Heart right ventricle (tissue), 16 donors: ENCODE measurements at regions not wholly inside any gene's neighbourhood (a gene's known extent, or its start where the extent isn't known, plus 50 kb on each side); places are given as distances from the start of the nearest gene placed in this dataset.
"Not testable (repeated sequence)": the region's sequence is repeated elsewhere in the genome, so short reads cannot be mapped to it uniquely, and the experiment has no call there.

ENCODE experiments used
- ATAC-seq, 8 donors: fragments of 200-7000 bp; cut with Tn5 transposase; one replicate each; pipeline ENCODE4 v1.9.1; 2020; ENCODE audit warnings: mild to moderate bottlenecking in 8 of 8, moderate library complexity in 8 of 8, moderate number of reproducible peaks in 1 of 8
- DNase-seq, 2 donors: peaks; one replicate each; pipeline ENCODE4 v3.0.0-alpha.2; 2020
- H3K27ac ChIP-seq, 10 donors: fragments of 200-600 bp; sonication (generic) in 2 of 10; one replicate each; pipeline versions ENCODE4 v1.5.0 to v1.8.0; 2020 to 2022; ENCODE audit warnings: mild to moderate bottlenecking in 3 of 10
- H3K27me3 ChIP-seq, 7 donors: fragments of 200-600 bp; one replicate each; pipeline ENCODE4 v1.8.0; 2021 to 2022; ENCODE audit warnings: mild to moderate bottlenecking in 2 of 7
- H3K36me3 ChIP-seq, 9 donors: fragments of 200-600 bp; sonication (generic) in 1 of 9; one replicate each; pipeline versions ENCODE4 v1.5.0 to v1.8.0; 2020 to 2022; ENCODE audit warnings: mild to moderate bottlenecking in 2 of 9
- H3K4me1 ChIP-seq, 9 donors: fragments of 200-600 bp; sonication (generic) in 1 of 9; one replicate each; pipeline versions ENCODE4 v1.5.0 to v1.8.0; 2020 to 2022; ENCODE audit warnings: mild to moderate bottlenecking in 4 of 9
- H3K4me3 ChIP-seq, 10 donors: fragments of 200-600 bp; sonication (generic) in 2 of 10; one replicate each; pipeline versions ENCODE4 v1.5.0 to v1.8.0; 2020 to 2022; ENCODE audit warnings: mild to moderate bottlenecking in 7 of 10, moderate library complexity in 2 of 10
- H3K9me3 ChIP-seq, 11 donors: fragments of 200-600 bp in 10 of 11; sonication (generic) in 2 of 11; one replicate each; pipeline versions ENCODE4 v1.5.0 to v1.8.0; 2013 to 2022; ENCODE audit warnings: mild to moderate bottlenecking in 2 of 11, control low read depth in 1 of 11, moderate library complexity in 1 of 11
- CTCF ChIP-seq, 9 donors: fragments of 200-600 bp; sonication (generic) in 2 of 9; IDR thresholded peaks; one replicate each; pipeline versions ENCODE4 v1.5.0 to v1.8.0; 2021 to 2022; ENCODE audit warnings: antibody characterized with exemption in 9 of 9, mild to moderate bottlenecking in 5 of 9, moderate library complexity in 1 of 9
- WGBS, 2 donors: extraction: QIAGEN DNeasy Blood & Tissue Kit; methylation state at CpG; one replicate each; pipeline ENCODE4 v1.1.7; 2013; ENCODE audit warnings: inconsistent platforms in 1 of 2; 5-methylcytosine and 5-hydroxymethylcytosine counted together
- intact Hi-C, 10 donors: fragments of 100-400 bp; cut with DNase I; formaldehyde crosslinking; loops; one replicate each; pipeline versions ENCODE4 v1.11.1 to v1.14.2; 2022
- donor health status: Arrhythmogenic right ventricular cardiomyopathy.
- donor health status: ischemic (EF 13 %, LVEDD 7.1; RV severe dilation, severe dysfunction).
- donor health status: healthy with polysubstance abuse.
- donor health status: DM: no; HTN: yes; CAD: no.
- donor health status: DM: no; HTN: no; CAD: no.
- donor health status: ischemic (EF 25% LVEDD 6.9; RV normal size, moderate dysfunction).
- donor health status: ischemic (EF 25% LVEDD 5.7; RV mildly dilated, moderate dysfunction).
- donor health status: healthy.
- donor health status: DM: yes; HTN: yes; CAD: no.
- donor health status: Ischemic cardiomyopathy.
- donor health status: ischemic (EF 35%, LVEDD 5.7; RV mildly dilated, moderate dysfunction).
- donor health status: nonischemic (EF 11% LVEDD 7.7; RV severe dilation, severe dysfunction).
- donor health status: DM: yes; HTN: yes; CAD: no.
- donor health status: PGD.
- donor health status: ischemic (EF 29% LVEDD 5.4; RV normal size, mild dysfunction).
- donor health status: nonischemic (EF 23%, LVEDD 6.1; RV moderate dilation, normal function).

- TF ChIP-seq CTCF (IDR thresholded peaks at IDR 0.05), result no peak
- no peak overlapping the region for H3K4me3 ChIP-seq
- H3K9me3 ChIP-seq, result peaks cover 0 to 8% (median 0%) of the 10 kb centered on the region in 11 donors
- no peaks in the 10 kb centered on the region for H3K4me1 ChIP-seq
- H3K27me3 ChIP-seq, result peaks cover 0 to 24% (median 4%) of the 10 kb centered on the region in 7 donors
- intact Hi-C loops, result no loop called here
- 76 to 80% methylated on average over 19 of the region's 19 CpGs for WGBS, 2 donors
- no peak overlapping the region for H3K27ac ChIP-seq
- no peak for ATAC-seq
- no peaks in the 10 kb centered on the region for H3K36me3 ChIP-seq
- DNase-seq, result no peak
Observed at GRCh38 chr2:242064364-242065250, 195.1 kb downstream of the RTP5 start.

- TF ChIP-seq CTCF (IDR thresholded peaks at IDR 0.05), result no peak
- WGBS, 2 donors, result 78 to 80% methylated on average over 11 of the region's 11 CpGs
- Histone ChIP-seq H3K27me3 (peaks cover 0 to 24% (median 4%) of the 10 kb centered on the region in 7 donors), H3K4me3 (no peak overlapping the region), H3K27ac (no peak overlapping the region), H3K4me1 (peaks cover 0 to 3% (median 0%) of the 10 kb centered on the region in 9 donors), H3K36me3 (no peaks in the 10 kb centered on the region), H3K9me3 (peaks cover 0 to 3% (median 0%) of the 10 kb centered on the region in 11 donors)
- intact Hi-C loops, result no loop called here
- DNase-seq (no peak), ATAC-seq (no peak)
Observed at GRCh38 chr2:242065426-242065825, 195.9 kb downstream of the RTP5 start.

DNA sequence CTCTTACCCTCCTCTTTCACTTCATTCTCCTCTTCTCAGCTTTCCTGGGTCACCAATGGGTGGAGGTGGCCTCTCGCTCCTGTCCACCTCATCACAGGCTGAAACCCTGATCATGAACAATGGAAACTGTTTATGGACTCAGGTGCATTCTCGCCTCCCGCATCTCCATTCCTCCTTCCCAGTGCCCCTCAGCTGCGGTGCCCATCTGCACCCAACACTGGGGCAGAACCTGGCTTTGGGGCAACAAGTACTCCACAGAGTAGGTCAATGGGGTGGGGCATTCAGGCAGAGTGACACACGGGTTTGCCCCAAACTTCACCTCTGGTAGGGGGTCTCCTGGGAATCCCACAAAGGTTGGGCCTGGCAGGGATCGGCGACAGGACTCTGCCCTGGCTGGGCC lies 199.5 kb downstream of the RTP5 start:
- Histone ChIP-seq H3K4me3 (no peak overlapping the region), H3K4me1 (peaks cover 0 to 4% (median 0%) of the 10 kb centered on the region in 9 donors), H3K36me3 (no peaks in the 10 kb centered on the region), H3K27me3 (peaks cover 0 to 34% (median 4%) of the 10 kb centered on the region in 7 donors), H3K27ac (no peak overlapping the region), H3K9me3 (no peaks in the 10 kb centered on the region)
- DNase-seq, result no peak
- ATAC-seq, result peak in 2 of 8 donors; percentile 13 to 18
- intact Hi-C loops, result no loop called here
- TF ChIP-seq CTCF (IDR thresholded peaks at IDR 0.05), result no peak
- WGBS, 2 donors, result 84 to 87% methylated on average over 7 of the region's 7 CpGs

DNA sequence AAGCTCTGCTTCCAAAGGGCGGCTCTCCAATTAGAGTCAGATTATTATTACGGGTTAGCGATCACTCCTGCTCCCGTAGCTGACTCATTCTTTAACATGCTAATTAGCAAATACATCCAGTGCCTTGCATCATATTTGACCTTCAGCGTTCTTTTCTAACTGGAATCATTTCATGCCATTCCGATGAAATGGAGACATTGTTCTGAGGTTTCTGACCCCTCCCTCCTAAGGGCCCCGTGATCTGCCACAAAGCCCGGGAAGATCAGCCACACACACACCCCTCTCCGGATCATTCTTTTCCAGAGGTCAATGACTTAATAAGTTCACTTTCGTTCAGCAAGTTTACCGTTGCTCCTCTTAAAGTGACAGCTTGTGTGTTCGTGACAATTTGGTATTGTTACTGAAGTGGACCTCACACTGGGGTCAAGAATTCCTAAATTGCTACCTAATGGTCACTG lies 200.4 kb downstream of the RTP5 start:
- DNase-seq, H3K4me1 ChIP-seq, intact Hi-C loops, H3K9me3 ChIP-seq, H3K27ac ChIP-seq, H3K4me3 ChIP-seq, H3K36me3 ChIP-seq: not testable (repeated sequence)
- WGBS, 2 donors, result 48 to 56% methylated on average over 12 of the region's 12 CpGs
- peaks cover 0 to 30% (median 4%) of the 10 kb centered on the region in 7 donors for H3K27me3 ChIP-seq
- ATAC-seq, result peak in 6 of 8 donors; percentile 22 to 81 (median 36)

DNA sequence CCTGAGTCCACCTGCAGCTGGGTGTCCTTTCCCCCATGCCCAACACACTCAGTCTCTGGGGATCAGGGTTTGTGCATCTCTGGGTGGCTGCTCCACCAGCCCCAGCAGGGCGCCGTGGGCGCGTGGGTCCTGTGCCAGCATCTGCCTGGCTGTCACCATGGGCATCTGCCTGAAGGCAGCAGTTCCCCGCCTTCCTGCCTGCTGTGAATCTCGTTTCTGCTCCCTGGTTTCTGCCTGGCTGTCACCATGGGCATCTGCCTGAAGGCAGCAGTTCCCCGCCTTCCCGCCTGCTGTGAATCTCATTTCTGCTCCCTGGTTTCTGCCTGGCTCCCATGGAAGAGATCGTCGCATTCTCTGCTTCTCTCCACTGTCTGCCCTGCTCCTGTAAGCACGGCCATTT lies 201.2 kb downstream of the RTP5 start:
- not testable (repeated sequence) for H3K27ac ChIP-seq
- WGBS, 2 donors, result 78 to 79% methylated on average over 11 of the region's 11 CpGs

GRCh38 chr2:242071377-242071776 lies 201.8 kb downstream of the RTP5 start:
- DNase-seq, intact Hi-C loops: not testable (repeated sequence)
- peaks cover 0 to 30% (median 4%) of the 10 kb centered on the region in 7 donors for H3K27me3 ChIP-seq

More for the DNA sequence above, 201.2 kb downstream of the RTP5 start:
- H3K36me3 ChIP-seq, intact Hi-C loops, H3K4me3 ChIP-seq, DNase-seq, H3K9me3 ChIP-seq: not testable (repeated sequence)
- H3K4me1 ChIP-seq, result peaks cover 0 to 11% (median 0%) of the 10 kb centered on the region in 9 donors
- peak in 2 of 8 donors; percentile 39 to 42 for ATAC-seq
- H3K27me3 ChIP-seq, result peaks cover 0 to 30% (median 4%) of the 10 kb centered on the region in 7 donors

GRCh38 chr2:242071936-242072335 lies 202.4 kb downstream of the RTP5 start:
- peaks cover 0 to 12% (median 0%) of the 10 kb centered on the region in 9 donors for H3K4me1 ChIP-seq
- DNase-seq, ATAC-seq, H3K36me3 ChIP-seq, H3K9me3 ChIP-seq, H3K4me3 ChIP-seq, intact Hi-C loops, H3K27ac ChIP-seq: not testable (repeated sequence)
- peaks cover 0 to 30% (median 4%) of the 10 kb centered on the region in 7 donors for H3K27me3 ChIP-seq
- 83 to 87% methylated on average over 11 of the region's 11 CpGs for WGBS, 2 donors

More at GRCh38 chr2:242071377-242071776, 201.8 kb downstream of the RTP5 start:
- H3K27ac ChIP-seq, H3K9me3 ChIP-seq, H3K4me3 ChIP-seq, H3K36me3 ChIP-seq, ATAC-seq: not testable (repeated sequence)
- H3K4me1 ChIP-seq, result peaks cover 0 to 12% (median 0%) of the 10 kb centered on the region in 9 donors
- WGBS, 2 donors, result 69 to 70% methylated on average over 7 of the region's 7 CpGs
